ENCODE measurements at regions not wholly inside any gene's neighbourhood (a gene's known extent, or its start where the extent isn't known, plus 50 kb on each side); places are given as distances from the start of the nearest gene placed in this dataset.
"Not testable (repeated sequence)": the region's sequence is repeated elsewhere in the genome, so short reads cannot be mapped to it uniquely, and the experiment has no call there.

- no peak for TF ChIP-seq CTCF (conservative IDR thresholded peaks at IDR 0.05; ENCODE audit: low read depth, low read length)
- no peak for TF ChIP-seq EZH2 (IDR thresholded peaks at IDR 0.05; ENCODE audit: borderline replicate concordance, low read depth, low read length, poor library complexity, severe bottlenecking)
- no peak for DNase-seq (ENCODE audit: low spot score)
- BruUV-seq (replicated peaks) = no TSS peak
- Histone ChIP-seq H3K9me3 (ENCODE audit: low read depth, low read length, poor library complexity, severe bottlenecking) (no peaks in the 10 kb centered on the region), H3K27me3 (replicated peaks; ENCODE audit: insufficient read depth, low read depth, low read length, poor library complexity) (no peaks in the 10 kb centered on the region), H3K4me3 (ENCODE audit: low read depth, low read length, poor library complexity, severe bottlenecking) (no peak overlapping the region), H3K27ac (ENCODE audit: low read depth, low read length, poor library complexity, severe bottlenecking) (no peak overlapping the region), H3K4me1 (ENCODE audit: insufficient read depth, low read length, poor library complexity, severe bottlenecking) (no peaks in the 10 kb centered on the region), H3K36me3 (ENCODE audit: insufficient read depth, low read length, poor library complexity, severe bottlenecking) (no peaks in the 10 kb centered on the region)
- CTCF ChIA-PET = no interaction called here
- POLR2A ChIA-PET (ENCODE audit: low non-redundant PET) = no interaction called here
- intact Hi-C loops (cut with micrococcal nuclease; ENCODE audit: unreplicated experiment) = no loop called here
Measured at GRCh38 chr13:56736966-56737365, 403.8 kb upstream of the PRR20A start.

- Histone ChIP-seq H3K27me3 (replicated peaks; ENCODE audit: insufficient read depth, low read depth, low read length, poor library complexity) (no peaks in the 10 kb centered on the region), H3K9me3 (ENCODE audit: low read depth, low read length, poor library complexity, severe bottlenecking) (no peaks in the 10 kb centered on the region), H3K4me1 (ENCODE audit: insufficient read depth, low read length, poor library complexity, severe bottlenecking) (no peaks in the 10 kb centered on the region), H3K27ac (ENCODE audit: low read depth, low read length, poor library complexity, severe bottlenecking) (no peak overlapping the region), H3K36me3 (ENCODE audit: insufficient read depth, low read length, poor library complexity, severe bottlenecking) (no peaks in the 10 kb centered on the region), H3K4me3 (ENCODE audit: low read depth, low read length, poor library complexity, severe bottlenecking) (no peak overlapping the region)
- POLR2A ChIA-PET (ENCODE audit: low non-redundant PET) = no interaction called here
- TF ChIP-seq CTCF (conservative IDR thresholded peaks at IDR 0.05; ENCODE audit: low read depth, low read length) (no peak), EZH2 (IDR thresholded peaks at IDR 0.05; ENCODE audit: borderline replicate concordance, low read depth, low read length, poor library complexity, severe bottlenecking) (no peak)
- CTCF ChIA-PET = no interaction called here
- no TSS peak for BruUV-seq (replicated peaks)
- DNase-seq (ENCODE audit: low spot score) = no peak
- intact Hi-C loops (cut with micrococcal nuclease; ENCODE audit: unreplicated experiment) = no loop called here
Measured at GRCh38 chr13:56752636-56753035, 388.1 kb upstream of the PRR20A start.

- Histone ChIP-seq H3K27ac (ENCODE audit: low read depth, low read length, poor library complexity, severe bottlenecking) (no peak overlapping the region), H3K27me3 (replicated peaks; ENCODE audit: insufficient read depth, low read depth, low read length, poor library complexity) (no peaks in the 10 kb centered on the region), H3K36me3 (ENCODE audit: insufficient read depth, low read length, poor library complexity, severe bottlenecking) (no peaks in the 10 kb centered on the region), H3K4me1 (ENCODE audit: insufficient read depth, low read length, poor library complexity, severe bottlenecking) (no peaks in the 10 kb centered on the region), H3K4me3 (ENCODE audit: low read depth, low read length, poor library complexity, severe bottlenecking) (no peak overlapping the region), H3K9me3 (ENCODE audit: low read depth, low read length, poor library complexity, severe bottlenecking) (no peaks in the 10 kb centered on the region)
- TF ChIP-seq CTCF (conservative IDR thresholded peaks at IDR 0.05; ENCODE audit: low read depth, low read length) (peak; percentile 50), EZH2 (IDR thresholded peaks at IDR 0.05; ENCODE audit: borderline replicate concordance, low read depth, low read length, poor library complexity, severe bottlenecking) (no peak)
- BruUV-seq (replicated peaks) = no TSS peak
- CTCF ChIA-PET = no interaction called here
- POLR2A ChIA-PET (ENCODE audit: low non-redundant PET) = no interaction called here
- intact Hi-C loops (cut with micrococcal nuclease; ENCODE audit: unreplicated experiment) = no loop called here
- peak; percentile 60 for DNase-seq (ENCODE audit: low spot score)
Measured at GRCh38 chr13:56755181-56755935, 385.4 kb upstream of the PRR20A start.

GRCh38 chr13:56763333-56763732 lies 377.4 kb upstream of the PRR20A start:
- intact Hi-C loops (cut with micrococcal nuclease; ENCODE audit: unreplicated experiment); H3K36me3 ChIP-seq (ENCODE audit: insufficient read depth, low read length, poor library complexity, severe bottlenecking); CTCF ChIA-PET; H3K9me3 ChIP-seq (ENCODE audit: low read depth, low read length, poor library complexity, severe bottlenecking); H3K27ac ChIP-seq (ENCODE audit: low read depth, low read length, poor library complexity, severe bottlenecking); DNase-seq (ENCODE audit: low spot score); BruUV-seq (replicated peaks); H3K27me3 ChIP-seq (replicated peaks; ENCODE audit: insufficient read depth, low read depth, low read length, poor library complexity); H3K4me3 ChIP-seq (ENCODE audit: low read depth, low read length, poor library complexity, severe bottlenecking); POLR2A ChIA-PET (ENCODE audit: low non-redundant PET); H3K4me1 ChIP-seq (ENCODE audit: insufficient read depth, low read length, poor library complexity, severe bottlenecking): not testable (repeated sequence)
